Fibroblast of the aortic adventitia (primary cell): ENCODE measurements at regions not wholly inside any gene's neighbourhood (a gene's known extent, or its start where the extent isn't known, plus 50 kb on each side); places are given as distances from the start of the nearest gene placed in this dataset.
"Not testable (repeated sequence)": the region's sequence is repeated elsewhere in the genome, so short reads cannot be mapped to it uniquely, and the experiment has no call there.

ENCODE experiments used
- DNase-seq: peaks from one replicate; pipeline ENCODE4 v3.0.0-alpha.2; 2010; ENCODE audit warnings: low read depth
- H3K4me3 ChIP-seq: 2 replicates; pipeline ENCODE4 v1.5.1; 2011; ENCODE audit warnings: low read depth, mild to moderate bottlenecking, control low read depth, low read length, moderate library complexity
- CTCF ChIP-seq: IDR thresholded peaks from 2 replicates; pipeline ENCODE4 v1.5.1; 2011; ENCODE audit warnings: mild to moderate bottlenecking, low read length, control low read depth, inconsistent platforms; ENCODE audit not compliant: insufficient read depth

- DNase-seq, result no peak
- TF ChIP-seq CTCF, result no peak
- no peak overlapping the region for H3K4me3 ChIP-seq
These were observed 77.9 kb upstream of the CASZ1 start for GRCh38 chr1:10874351-10874750.

GRCh38 chr1:10877894-10878293 lies 81.4 kb upstream of the CASZ1 start:
- H3K4me3 ChIP-seq, result no peak overlapping the region
- no peak for DNase-seq
- no peak for TF ChIP-seq CTCF

- DNase-seq, result no peak
- TF ChIP-seq CTCF, result no peak
- no peak overlapping the region for H3K4me3 ChIP-seq
These were observed 82.0 kb upstream of the CASZ1 start for GRCh38 chr1:10878469-10878868.

GRCh38 chr1:10880063-10880462 lies 83.6 kb upstream of the CASZ1 start:
- no peak overlapping the region for H3K4me3 ChIP-seq
- no peak for TF ChIP-seq CTCF
- no peak for DNase-seq

GRCh38 chr1:10881046-10881445 lies 84.6 kb upstream of the CASZ1 start:
- no peak overlapping the region for H3K4me3 ChIP-seq
- DNase-seq, result no peak
- no peak for TF ChIP-seq CTCF

GRCh38 chr1:10882069-10882468 lies 85.6 kb upstream of the CASZ1 start:
- no peak for TF ChIP-seq CTCF
- H3K4me3 ChIP-seq, result no peak overlapping the region
- DNase-seq, result no peak

GRCh38 chr1:10887032-10887431 lies 90.6 kb upstream of the CASZ1 start:
- not testable (repeated sequence) for DNase-seq, H3K4me3 ChIP-seq
